ENCODE measurements at regions not wholly inside any gene's neighbourhood (a gene's known extent, or its start where the extent isn't known, plus 50 kb on each side); places are given as distances from the start of the nearest gene placed in this dataset.

GRCh38 chr2:5609201-5609600 is 83.0 kb upstream of the SOX11 start:
- no peak for TF ChIP-seq CTCF (IDR thresholded peaks at IDR 0.05; ENCODE audit: low read depth, low read length, poor library complexity, severe bottlenecking)
- TF ChIP-seq EZH2phosphoT487 (IDR thresholded peaks at IDR 0.05; ENCODE audit: borderline replicate concordance, low read length): no peak
